ES-I3 (cell line): ENCODE measurements at regions not wholly inside any gene's neighbourhood (a gene's known extent, or its start where the extent isn't known, plus 50 kb on each side); places are given as distances from the start of the nearest gene placed in this dataset.
"Not testable (repeated sequence)": the region's sequence is repeated elsewhere in the genome, so short reads cannot be mapped to it uniquely, and the experiment has no call there.

ENCODE experiments used
- H3K36me3 ChIP-seq: 2 replicates; pipeline ENCODE4 v1.6.1; 2013; ENCODE audit warnings: mild to moderate bottlenecking, low read length, control low read depth, moderate library complexity; ENCODE audit not compliant: insufficient read depth
- H3K4me1 ChIP-seq: 2 replicates; pipeline ENCODE4 v1.6.1; 2013; ENCODE audit warnings: mild to moderate bottlenecking, control low read depth, low read length; ENCODE audit not compliant: insufficient read depth
- H3K9ac ChIP-seq: 2 replicates; pipeline ENCODE4 v1.6.1; 2013; ENCODE audit warnings: low read depth, mild to moderate bottlenecking, low read length, moderate library complexity
- H3K9me3 ChIP-seq: 2 replicates; pipeline ENCODE4 v1.6.1; 2013; ENCODE audit warnings: mild to moderate bottlenecking, low read length, moderate library complexity; ENCODE audit not compliant: control insufficient read depth, insufficient read depth

- H3K9me3 ChIP-seq, H3K4me1 ChIP-seq, H3K36me3 ChIP-seq: not testable (repeated sequence)
- peak overlapping the region; percentile 81 for H3K9ac ChIP-seq
These were observed 137.3 kb downstream of the FOXD4L6 start for GRCh38 chr9:40991100-40991740.

- H3K4me1 ChIP-seq, H3K9me3 ChIP-seq, H3K9ac ChIP-seq, H3K36me3 ChIP-seq: not testable (repeated sequence)
These were observed 142.1 kb downstream of the FOXD4L6 start for GRCh38 chr9:40986332-40986731.

GRCh38 chr9:40975351-40975750 is 153.1 kb downstream of the FOXD4L6 start:
- H3K9ac ChIP-seq, H3K36me3 ChIP-seq, H3K9me3 ChIP-seq, H3K4me1 ChIP-seq: not testable (repeated sequence)

GRCh38 chr9:40974912-40975311 is 153.6 kb downstream of the FOXD4L6 start:
- not testable (repeated sequence) for H3K36me3 ChIP-seq

GRCh38 chr9:40971773-40972172 is 156.7 kb downstream of the FOXD4L6 start:
- not testable (repeated sequence) for H3K36me3 ChIP-seq

More at GRCh38 chr9:40974912-40975311, 153.6 kb downstream of the FOXD4L6 start:
- not testable (repeated sequence) for H3K9ac ChIP-seq, H3K9me3 ChIP-seq, H3K4me1 ChIP-seq

GRCh38 chr9:40970340-40970739 is 158.1 kb downstream of the FOXD4L6 start:
- H3K9me3 ChIP-seq, H3K4me1 ChIP-seq, H3K9ac ChIP-seq, H3K36me3 ChIP-seq: not testable (repeated sequence)

More at GRCh38 chr9:40971773-40972172, 156.7 kb downstream of the FOXD4L6 start:
- H3K4me1 ChIP-seq, H3K9ac ChIP-seq, H3K9me3 ChIP-seq: not testable (repeated sequence)

- not testable (repeated sequence) for H3K36me3 ChIP-seq, H3K9ac ChIP-seq, H3K9me3 ChIP-seq, H3K4me1 ChIP-seq
These were observed 166.0 kb downstream of the FOXD4L6 start for GRCh38 chr9:40962461-40962860.

- H3K4me1 ChIP-seq, H3K9me3 ChIP-seq, H3K36me3 ChIP-seq, H3K9ac ChIP-seq: not testable (repeated sequence)
These were observed 176.5 kb downstream of the FOXD4L6 start for GRCh38 chr9:40951876-40952494.

- H3K4me1 ChIP-seq, H3K9ac ChIP-seq, H3K36me3 ChIP-seq, H3K9me3 ChIP-seq: not testable (repeated sequence)
These were observed 182.3 kb downstream of the FOXD4L6 start for GRCh38 chr9:40946228-40946627.

GRCh38 chr9:40942730-40943129 is 185.8 kb downstream of the FOXD4L6 start:
- not testable (repeated sequence) for H3K9me3 ChIP-seq, H3K4me1 ChIP-seq, H3K36me3 ChIP-seq, H3K9ac ChIP-seq

- not testable (repeated sequence) for H3K9me3 ChIP-seq, H3K9ac ChIP-seq, H3K4me1 ChIP-seq, H3K36me3 ChIP-seq
These were observed 188.6 kb downstream of the FOXD4L6 start for GRCh38 chr9:40939888-40940209.

GRCh38 chr9:40939201-40939887 is 189.1 kb downstream of the FOXD4L6 start:
- not testable (repeated sequence) for H3K9me3 ChIP-seq, H3K36me3 ChIP-seq, H3K9ac ChIP-seq, H3K4me1 ChIP-seq

- no peaks in the 10 kb centered on the region for H3K9me3 ChIP-seq
- no peaks in the 10 kb centered on the region for H3K4me1 ChIP-seq
- no peaks in the 10 kb centered on the region for H3K36me3 ChIP-seq
- H3K9ac ChIP-seq = no peak overlapping the region
These were observed 193.1 kb downstream of the FOXD4L6 start for GRCh38 chr9:40935336-40935735.

GRCh38 chr9:40934480-40934879 is 194.0 kb downstream of the FOXD4L6 start:
- not testable (repeated sequence) for H3K9ac ChIP-seq, H3K4me1 ChIP-seq, H3K36me3 ChIP-seq, H3K9me3 ChIP-seq

- H3K9ac ChIP-seq, H3K9me3 ChIP-seq, H3K36me3 ChIP-seq, H3K4me1 ChIP-seq: not testable (repeated sequence)
These were observed 198.1 kb downstream of the FOXD4L6 start for GRCh38 chr9:40930426-40930825.
